NT2/D1 (cell line): ENCODE measurements at regions not wholly inside any gene's neighbourhood (a gene's known extent, or its start where the extent isn't known, plus 50 kb on each side); places are given as distances from the start of the nearest gene placed in this dataset.

Source experiments
- SUZ12 ChIP-seq: IDR thresholded peaks from 2 replicates; pipeline ENCODE4 v1.6.1; 2011; ENCODE audit not compliant: insufficient read length, insufficient read depth; ENCODE audit errors: extremely low read depth
- YY1 ChIP-seq: IDR thresholded peaks from 2 replicates; pipeline ENCODE4 v1.6.1; 2011; ENCODE audit not compliant: insufficient read length, insufficient read depth
- ZNF274 ChIP-seq: IDR thresholded peaks from 2 replicates; pipeline ENCODE4 v1.6.1; 2011; ENCODE audit warnings: mild to moderate bottlenecking, low read depth, low read length

GRCh38 chr22:22156716-22157347, 87.8 kb upstream of the VPREB1 start:
- TF ChIP-seq YY1 = no peak
- TF ChIP-seq ZNF274 = no peak
- no peak for TF ChIP-seq SUZ12
